GM12864 (cell line): ENCODE measurements at regions not wholly inside any gene's neighbourhood (a gene's known extent, or its start where the extent isn't known, plus 50 kb on each side); places are given as distances from the start of the nearest gene placed in this dataset.

Experiments
- DNase-seq: peaks from one replicate; pipeline ENCODE4 v3.0.0-alpha.2; 2011; ENCODE audit warnings: low read depth
- H3K4me3 ChIP-seq: 2 replicates; pipeline ENCODE4 v1.5.1; 2011; ENCODE audit warnings: mild to moderate bottlenecking, low read depth, low read length, control low read depth
- TF ChIP-seq, protein P1 (sequence below): IDR thresholded peaks from 2 replicates; pipeline ENCODE4 v1.5.1; 2011; ENCODE audit warnings: low read depth, mild to moderate bottlenecking, moderate library complexity, low read length, control low read depth, inconsistent platforms; ENCODE audit errors: missing control alignments

- TF ChIP-seq, protein P1, sequence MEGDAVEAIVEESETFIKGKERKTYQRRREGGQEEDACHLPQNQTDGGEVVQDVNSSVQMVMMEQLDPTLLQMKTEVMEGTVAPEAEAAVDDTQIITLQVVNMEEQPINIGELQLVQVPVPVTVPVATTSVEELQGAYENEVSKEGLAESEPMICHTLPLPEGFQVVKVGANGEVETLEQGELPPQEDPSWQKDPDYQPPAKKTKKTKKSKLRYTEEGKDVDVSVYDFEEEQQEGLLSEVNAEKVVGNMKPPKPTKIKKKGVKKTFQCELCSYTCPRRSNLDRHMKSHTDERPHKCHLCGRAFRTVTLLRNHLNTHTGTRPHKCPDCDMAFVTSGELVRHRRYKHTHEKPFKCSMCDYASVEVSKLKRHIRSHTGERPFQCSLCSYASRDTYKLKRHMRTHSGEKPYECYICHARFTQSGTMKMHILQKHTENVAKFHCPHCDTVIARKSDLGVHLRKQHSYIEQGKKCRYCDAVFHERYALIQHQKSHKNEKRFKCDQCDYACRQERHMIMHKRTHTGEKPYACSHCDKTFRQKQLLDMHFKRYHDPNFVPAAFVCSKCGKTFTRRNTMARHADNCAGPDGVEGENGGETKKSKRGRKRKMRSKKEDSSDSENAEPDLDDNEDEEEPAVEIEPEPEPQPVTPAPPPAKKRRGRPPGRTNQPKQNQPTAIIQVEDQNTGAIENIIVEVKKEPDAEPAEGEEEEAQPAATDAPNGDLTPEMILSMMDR, result no peak
- no peak overlapping the region for H3K4me3 ChIP-seq
- no peak for DNase-seq
Measured at GRCh38 chr12:127742231-127742630, 524.7 kb upstream of the TMEM132C start.

DNA sequence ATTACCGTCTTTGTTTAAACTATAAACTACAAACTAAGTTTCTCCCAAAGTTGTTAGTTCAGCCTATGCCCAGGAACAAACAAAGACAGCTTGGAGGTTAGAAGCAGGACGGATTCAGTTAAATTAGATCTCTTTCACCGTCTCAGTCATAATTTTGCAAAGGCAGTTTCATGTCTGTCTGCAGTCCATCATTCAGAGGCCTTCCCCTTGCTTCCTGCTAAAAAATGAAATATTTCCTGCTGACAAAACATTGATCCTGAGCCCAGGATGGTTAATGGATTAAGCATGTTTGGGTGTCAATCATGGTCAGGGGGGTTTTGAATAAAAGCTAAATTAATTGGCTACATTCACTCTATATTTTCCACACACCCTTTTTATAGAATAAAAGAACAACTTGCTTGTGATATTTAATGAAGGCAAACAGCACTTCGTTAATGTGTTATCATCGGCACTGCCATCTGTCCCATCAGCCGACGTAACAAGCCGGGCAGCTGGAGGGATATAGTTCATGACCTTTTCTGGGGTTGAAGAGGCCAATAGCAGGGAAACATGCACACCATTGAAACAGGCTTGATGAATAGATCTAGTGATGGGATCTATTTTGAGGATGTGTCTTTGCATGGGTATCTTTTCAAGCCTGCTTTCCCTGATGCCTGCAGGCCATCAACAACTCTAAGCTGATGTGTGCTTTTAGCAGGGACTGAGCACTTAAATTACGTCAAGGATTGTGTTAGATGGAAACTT, 521.3 kb upstream of the TMEM132C start:
- no peak for DNase-seq
- no peak overlapping the region for H3K4me3 ChIP-seq
- TF ChIP-seq, protein P1, result no peak

GRCh38 chr12:127749416-127749815, 517.6 kb upstream of the TMEM132C start:
- TF ChIP-seq, protein P1, result no peak
- DNase-seq, result no peak

DNA sequence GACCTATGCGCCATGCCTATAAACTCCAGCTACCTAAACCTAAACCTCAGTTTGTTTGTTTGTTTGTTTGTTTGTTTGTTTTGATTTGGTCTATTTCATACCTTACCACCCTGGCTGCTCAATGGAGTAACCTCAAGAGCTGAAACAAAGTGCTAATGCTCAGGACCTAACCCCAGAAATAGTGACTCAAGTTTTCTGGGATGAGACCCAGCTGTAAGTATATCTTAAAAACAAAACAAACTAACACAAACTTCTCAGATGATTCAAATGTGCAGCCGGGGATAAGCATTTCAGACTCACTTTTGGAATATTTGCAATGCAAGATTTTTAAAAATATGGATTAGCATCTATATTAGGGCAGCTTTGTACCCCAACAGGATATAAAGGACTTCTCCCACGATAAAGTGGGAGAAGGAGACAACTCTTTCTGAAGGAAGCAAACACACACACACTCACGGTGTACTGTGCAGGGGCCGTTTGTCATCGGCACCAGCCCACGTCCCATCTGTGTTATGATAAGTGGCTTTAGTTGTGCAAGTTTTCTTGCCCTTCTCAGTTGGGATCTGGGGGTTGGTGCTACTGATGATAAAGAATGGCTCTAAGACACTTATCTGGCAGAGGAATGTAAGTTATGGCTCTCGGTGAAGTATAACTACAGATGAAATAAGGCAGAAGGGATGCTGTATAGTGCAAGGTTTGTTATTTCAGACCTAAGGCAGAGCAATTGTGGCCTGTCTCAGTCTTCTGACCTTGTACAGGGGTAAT, 516.7 kb upstream of the TMEM132C start:
- TF ChIP-seq, protein P1, result no peak
- no peak for DNase-seq
- H3K4me3 ChIP-seq, result no peak overlapping the region

More at GRCh38 chr12:127749416-127749815, 517.6 kb upstream of the TMEM132C start:
- H3K4me3 ChIP-seq, result no peak overlapping the region

DNA sequence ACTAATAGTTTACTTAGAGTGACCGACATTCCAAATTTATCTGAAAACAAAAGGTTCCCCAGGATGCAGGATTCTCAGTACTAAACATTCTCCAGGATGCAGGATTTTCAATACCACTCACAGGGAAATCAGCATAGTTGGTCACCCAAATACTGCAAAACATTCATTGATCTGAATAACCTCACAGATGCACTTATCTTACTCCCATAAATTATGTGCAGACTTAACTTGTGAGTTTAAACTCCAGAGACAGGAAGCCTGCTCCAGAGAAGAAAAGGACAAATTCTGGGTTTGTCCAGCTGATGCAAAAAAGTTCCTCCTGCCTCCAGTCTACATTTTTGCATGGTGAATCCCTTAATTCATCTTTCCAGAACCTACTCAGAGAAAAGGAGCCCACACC, 514.2 kb upstream of the TMEM132C start:
- no peak overlapping the region for H3K4me3 ChIP-seq
- TF ChIP-seq, protein P1, result no peak
- DNase-seq, result no peak

DNA sequence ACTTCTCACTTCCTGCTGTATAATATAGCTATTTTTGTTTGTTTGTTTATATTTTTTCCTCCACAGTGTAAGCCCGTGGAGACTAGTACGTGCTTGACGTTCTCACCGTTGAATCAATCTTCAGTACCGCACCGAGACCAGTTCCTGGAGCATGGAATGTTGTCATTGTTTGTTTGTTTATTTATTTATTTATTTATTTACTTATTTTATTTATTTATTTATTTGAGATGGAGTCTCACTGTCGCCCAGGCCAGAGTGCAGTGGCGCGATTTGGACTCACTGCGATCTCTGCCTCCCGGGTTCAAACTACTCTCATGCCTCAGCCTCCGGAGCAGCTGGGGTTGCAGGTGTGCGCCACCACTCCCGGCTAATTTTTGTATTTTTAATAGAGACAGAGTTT, 506.6 kb upstream of the TMEM132C start:
- TF ChIP-seq, protein P1, result no peak
- no peak for DNase-seq
- H3K4me3 ChIP-seq, result no peak overlapping the region
